HG02840 (cell line): ENCODE measurements at regions not wholly inside any gene's neighbourhood (a gene's known extent, or its start where the extent isn't known, plus 50 kb on each side); places are given as distances from the start of the nearest gene placed in this dataset.
"Not testable (repeated sequence)": the region's sequence is repeated elsewhere in the genome, so short reads cannot be mapped to it uniquely, and the experiment has no call there.

Experiments
- ATAC-seq: cut with Tn5 transposase; IDR thresholded peaks from one replicate; pipeline ENCODE4 v1.9.1; 2021; ENCODE audit warnings: mild to moderate bottlenecking, moderate library complexity, moderate number of reproducible peaks; ENCODE audit not compliant: unreplicated experiment, low FRiP score

DNA sequence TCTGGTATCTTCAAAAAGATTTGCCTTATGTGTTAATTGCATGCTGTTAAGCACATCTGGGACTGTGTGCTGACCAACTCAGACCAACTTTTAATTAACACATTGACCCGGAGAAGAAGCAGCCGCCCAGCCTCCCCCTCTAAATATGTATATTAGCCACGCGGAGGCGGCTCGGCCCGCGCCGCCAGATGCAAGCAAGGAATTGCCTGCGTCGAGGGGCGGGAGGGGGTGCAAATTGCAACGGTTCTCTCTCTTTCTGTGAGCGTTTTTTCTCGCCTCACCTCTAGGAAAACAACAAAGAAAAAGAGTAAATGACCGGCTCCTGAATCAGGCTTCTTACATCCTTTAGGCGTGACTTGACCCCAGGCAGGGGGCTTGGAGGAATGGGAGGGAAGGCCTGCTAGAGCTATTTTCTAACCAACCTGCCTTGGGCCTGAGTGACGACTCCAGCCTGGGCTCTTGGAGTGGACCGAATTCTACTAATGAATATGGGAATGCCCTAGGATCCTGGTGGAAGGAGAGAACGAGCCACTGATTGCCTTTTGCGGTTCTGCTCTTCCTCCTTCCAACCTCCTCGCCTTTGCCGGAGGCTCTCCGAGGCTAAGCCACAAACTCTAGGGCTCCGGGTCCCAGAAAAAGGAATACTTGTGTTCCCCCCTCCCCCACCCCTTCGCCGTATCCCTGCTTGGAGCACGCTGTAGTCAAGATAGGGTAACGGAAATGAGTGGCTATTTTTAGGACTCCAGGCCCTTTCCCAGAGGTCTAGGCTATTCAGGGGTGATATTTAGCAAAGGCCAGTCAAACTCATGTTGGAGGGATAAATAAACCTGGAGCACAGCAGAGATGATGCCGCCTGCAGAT is 417.0 kb upstream of the ESRRG start:
- no peak for ATAC-seq

DNA sequence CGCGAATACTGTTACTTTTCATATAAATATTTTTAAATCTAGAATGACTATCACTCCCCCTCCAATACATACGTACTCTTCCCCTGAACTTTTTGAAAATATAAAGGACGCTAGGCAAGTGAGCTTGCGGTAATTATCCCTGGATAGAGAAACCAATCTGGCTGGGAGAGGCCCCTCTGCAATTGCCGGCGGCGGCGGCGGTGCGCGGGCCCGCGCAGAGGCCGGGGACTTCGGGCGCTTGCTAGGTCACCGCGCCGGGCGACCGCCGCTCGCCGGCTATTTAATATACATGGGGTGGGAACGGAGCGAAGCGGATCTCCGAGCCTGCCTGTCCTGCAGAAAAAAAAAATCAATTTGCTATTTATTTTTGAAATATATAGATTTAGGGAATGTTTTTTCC is 416.3 kb upstream of the ESRRG start:
- no peak for ATAC-seq

GRCh38 chr1:217138799-217139466 is 415.7 kb upstream of the ESRRG start:
- no peak for ATAC-seq

GRCh38 chr1:217138173-217138765 is 415.0 kb upstream of the ESRRG start:
- no peak for ATAC-seq

DNA sequence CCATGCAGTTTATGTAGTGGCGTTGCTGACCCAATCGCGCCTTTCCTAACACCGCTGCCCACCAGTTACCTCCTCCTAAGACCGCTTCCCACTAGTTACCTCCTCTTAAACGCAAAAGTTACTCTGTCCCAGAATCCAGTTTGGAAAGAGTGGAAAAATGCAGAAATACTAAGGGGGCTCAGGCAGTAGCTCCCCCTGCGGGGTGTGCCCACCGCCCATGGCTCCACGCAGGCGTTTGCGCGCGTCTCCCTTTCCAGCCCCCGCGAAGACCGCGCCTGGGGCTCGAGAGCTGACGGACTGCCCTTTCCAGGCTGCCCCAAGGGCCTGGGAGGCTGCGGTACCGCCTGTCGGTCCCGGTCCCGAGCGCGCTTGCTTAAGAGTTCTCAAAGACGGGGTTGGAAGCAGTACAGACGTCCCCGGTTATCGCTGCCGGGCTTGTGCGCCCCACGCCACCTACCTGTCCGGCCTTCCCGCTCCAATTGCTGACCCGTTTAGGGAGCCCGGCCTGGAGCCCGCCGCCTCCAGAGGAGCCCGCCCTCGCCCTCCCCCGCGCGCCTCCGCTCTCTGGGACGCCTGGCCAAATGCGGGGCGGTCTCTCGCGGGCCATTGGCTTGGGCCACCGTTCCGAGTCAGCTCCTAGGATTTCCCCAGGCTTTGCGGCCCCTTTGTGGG is 414.1 kb upstream of the ESRRG start:
- ATAC-seq = no peak

DNA sequence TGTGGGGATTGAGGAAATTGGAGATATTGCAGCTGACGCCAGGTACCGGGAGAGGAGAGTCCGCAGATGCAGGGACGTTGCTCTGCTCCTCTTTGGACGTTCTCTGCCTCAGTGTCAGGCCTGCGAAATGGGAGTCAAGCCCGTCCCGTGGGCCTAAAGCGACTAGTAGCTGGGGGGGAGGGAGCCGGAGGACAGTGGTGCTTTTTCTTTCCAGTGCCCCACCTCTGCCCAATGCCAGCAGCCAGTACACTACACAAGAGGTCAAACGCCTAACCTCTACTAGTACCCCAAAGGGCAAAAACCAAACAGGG is 413.6 kb upstream of the ESRRG start:
- no peak for ATAC-seq

DNA sequence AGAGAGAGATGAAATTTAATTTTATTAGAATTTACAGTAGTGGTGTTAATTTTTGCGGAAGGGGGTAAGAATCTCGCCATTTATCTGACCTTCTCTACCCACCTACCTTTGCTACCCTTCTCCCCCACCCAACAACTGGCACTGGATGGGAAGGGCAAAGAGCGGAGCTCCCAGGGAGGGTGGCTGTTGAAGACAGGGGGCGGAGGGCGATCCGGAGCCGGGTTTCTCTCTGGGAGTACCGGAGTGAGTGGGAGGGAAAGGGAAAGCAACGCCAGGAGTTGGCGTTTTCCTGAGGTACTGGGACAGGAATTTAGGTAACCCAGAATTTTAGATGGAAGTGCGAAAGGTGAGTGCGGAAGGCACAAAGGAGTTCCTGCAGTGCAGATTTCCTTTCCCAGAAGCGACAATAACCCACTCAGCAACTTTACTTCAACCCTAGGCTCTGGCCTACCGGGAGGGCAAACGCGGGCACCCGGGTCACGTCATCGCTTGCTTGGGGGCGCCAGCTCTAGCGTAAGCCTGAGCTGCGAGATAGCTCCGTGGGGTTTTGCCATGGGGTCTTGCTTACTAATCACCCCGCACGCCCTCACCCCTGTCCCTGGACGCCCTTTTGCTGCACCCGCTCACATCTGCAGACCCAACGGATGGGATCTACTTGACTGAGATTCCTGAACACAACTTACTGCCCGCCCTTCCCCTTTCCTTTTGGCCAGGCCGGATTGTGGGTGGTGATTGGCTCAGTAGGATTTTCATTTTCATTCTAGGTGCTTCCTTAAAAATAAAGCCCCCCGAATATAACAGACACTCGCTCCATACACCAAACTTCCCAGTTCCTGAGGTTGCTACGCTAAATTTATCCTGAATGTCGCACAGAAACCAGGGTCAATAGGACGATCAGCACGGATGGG is 413.0 kb upstream of the ESRRG start:
- ATAC-seq = no peak

DNA sequence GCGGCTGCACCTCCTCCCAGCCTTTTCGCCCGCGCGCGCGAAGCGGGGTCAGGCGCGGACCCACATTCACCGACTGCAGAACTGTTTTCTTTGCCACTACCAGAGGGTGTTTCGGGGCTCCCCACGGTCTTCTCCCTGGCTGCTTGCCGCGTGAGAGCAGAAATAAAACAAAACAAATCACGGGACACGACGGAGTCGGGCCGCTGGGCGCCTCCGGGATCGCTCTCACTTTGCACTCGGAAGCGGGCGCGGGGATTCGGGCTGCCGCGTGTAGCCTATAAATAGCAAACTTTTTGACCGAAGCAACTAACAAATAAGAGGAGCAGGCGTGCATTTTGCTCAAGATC is 412.3 kb upstream of the ESRRG start:
- ATAC-seq = no peak

DNA sequence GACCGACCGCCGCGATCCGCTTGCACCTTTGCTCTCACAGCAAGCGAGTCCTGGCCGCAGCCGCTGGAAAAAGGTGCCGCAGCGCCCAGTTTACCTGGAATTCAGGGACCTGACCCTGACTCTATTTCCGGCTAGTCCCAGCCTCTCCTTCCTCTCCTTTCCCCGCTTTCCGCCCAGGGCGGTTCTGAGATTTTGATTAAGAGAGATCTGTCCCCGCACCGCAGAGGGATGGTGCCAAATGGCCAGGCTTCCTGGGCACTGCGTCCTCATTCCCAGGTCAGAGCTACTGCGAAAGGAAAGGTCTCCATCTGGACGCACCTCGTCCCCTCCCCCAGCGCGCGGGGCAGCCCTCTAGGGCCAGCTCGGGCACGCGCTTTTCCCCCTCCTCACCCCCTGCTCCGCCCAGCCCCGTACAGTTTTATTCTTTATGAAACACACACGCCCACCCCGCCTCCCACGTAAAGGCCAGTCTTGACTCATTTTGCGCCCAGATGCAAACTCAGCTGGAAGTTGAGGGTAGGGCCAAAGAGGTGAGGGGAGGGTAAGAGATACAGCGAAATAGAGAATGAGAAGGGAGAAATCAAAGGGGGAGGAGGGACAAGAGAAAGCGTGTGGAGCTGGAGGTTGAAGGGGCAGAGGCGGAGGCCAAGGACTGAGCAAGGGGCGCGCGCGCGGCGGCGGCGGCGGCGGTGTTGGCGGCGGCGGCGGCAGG is 411.8 kb upstream of the ESRRG start:
- ATAC-seq = no peak

GRCh38 chr1:217133958-217134856 is 411.0 kb upstream of the ESRRG start:
- no peak for ATAC-seq

- no peak for ATAC-seq
Observed at GRCh38 chr1:217133092-217133491, 409.9 kb upstream of the ESRRG start.

GRCh38 chr1:217123340-217123739 is 400.1 kb upstream of the ESRRG start:
- ATAC-seq = not testable (repeated sequence)

- ATAC-seq = no peak
Observed at GRCh38 chr1:217117973-217118465, 394.8 kb upstream of the ESRRG start.

GRCh38 chr1:217115404-217116380 is 392.5 kb upstream of the ESRRG start:
- ATAC-seq = no peak

DNA sequence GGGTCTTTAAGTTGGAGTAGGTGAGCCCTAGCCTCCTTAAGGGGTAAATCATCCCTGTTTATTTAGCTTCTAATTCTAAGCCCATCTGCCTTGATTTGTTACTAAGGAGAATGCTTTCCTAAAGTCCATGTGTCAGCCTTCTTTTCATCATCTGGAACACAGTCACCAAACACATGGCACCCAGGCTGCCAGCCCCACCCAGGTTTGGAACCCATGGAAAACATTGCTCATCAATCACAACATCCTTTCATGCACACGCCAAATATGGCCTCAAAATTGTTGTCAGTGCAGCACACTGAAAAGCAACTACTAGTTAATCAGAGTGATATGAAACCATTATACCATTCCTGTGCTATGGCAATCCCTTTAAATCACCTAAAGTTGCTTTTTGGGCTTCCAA is 386.7 kb upstream of the ESRRG start:
- ATAC-seq = no peak

DNA sequence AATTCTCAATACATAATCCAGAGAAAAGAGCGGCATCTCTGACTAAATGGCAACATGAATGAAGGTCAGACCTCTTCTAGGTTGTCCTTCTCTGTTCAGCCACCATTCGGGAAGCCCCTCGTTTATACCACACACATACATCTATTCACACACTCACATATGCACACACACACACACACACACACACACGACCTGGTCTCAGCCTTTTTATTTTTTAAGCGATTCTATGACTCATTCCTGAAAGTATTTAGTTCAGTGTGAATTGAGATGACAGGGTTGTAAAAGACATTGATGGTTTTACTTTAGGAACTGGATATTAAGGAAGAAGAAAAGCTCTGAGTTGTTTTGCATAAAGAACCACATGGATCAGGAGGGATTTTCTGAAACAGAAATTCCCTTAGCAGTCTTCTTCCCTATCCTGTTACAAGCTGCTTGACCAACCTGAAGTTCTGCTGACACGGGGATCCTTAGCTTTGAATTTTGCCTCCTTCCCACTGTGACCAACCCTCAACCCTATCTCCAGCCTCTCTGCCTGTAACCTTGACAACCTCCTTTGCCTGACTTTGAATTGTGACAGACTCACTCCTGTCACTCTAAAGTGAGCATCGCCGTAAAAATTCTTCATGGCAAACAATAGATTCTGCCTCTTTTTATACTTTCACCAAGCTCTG is 383.1 kb upstream of the ESRRG start:
- ATAC-seq = no peak

DNA sequence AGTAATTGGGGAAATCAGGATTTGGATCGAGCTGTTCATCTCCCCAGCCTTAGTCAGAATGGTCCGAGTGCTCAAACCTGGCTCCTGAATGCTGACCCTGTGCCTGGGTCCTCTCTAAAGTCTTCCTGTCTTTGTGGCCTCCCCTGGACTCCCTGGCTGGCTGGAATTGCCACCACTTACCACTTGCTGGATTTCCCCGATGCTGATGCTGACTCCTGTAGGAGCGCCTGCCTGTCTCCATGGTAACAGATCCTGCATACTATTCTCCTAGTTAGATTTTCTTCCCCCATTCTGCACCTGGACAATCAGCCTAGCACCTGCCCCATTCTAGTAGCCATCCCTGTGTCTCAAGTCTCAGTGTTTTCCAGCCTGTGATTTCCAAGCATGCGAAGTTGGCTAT is 382.2 kb upstream of the ESRRG start:
- ATAC-seq = no peak
